ENCODE measurements at regions not wholly inside any gene's neighbourhood (a gene's known extent, or its start where the extent isn't known, plus 50 kb on each side); places are given as distances from the start of the nearest gene placed in this dataset.

DNA sequence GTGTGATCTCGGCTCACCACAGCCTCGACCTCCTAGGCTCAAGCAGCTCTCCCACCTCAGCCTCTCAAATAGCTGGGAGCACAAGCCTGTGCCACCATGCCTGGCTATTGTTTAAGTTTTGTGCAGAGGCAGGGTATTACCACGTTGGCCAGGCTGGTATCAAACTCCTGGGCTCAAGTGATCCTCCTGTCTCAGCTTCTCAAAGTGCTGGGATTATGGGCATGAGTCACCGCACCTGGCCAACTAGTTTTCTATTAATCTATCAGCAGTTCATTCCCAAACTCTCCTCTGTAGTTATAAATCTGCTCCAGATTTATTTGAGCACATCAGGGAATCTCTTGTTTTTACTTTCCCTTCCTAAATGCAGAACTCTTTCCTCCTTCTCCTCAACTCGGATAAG lies 443.8 kb downstream of the PRDM2 start:
- TF ChIP-seq, protein P1, sequence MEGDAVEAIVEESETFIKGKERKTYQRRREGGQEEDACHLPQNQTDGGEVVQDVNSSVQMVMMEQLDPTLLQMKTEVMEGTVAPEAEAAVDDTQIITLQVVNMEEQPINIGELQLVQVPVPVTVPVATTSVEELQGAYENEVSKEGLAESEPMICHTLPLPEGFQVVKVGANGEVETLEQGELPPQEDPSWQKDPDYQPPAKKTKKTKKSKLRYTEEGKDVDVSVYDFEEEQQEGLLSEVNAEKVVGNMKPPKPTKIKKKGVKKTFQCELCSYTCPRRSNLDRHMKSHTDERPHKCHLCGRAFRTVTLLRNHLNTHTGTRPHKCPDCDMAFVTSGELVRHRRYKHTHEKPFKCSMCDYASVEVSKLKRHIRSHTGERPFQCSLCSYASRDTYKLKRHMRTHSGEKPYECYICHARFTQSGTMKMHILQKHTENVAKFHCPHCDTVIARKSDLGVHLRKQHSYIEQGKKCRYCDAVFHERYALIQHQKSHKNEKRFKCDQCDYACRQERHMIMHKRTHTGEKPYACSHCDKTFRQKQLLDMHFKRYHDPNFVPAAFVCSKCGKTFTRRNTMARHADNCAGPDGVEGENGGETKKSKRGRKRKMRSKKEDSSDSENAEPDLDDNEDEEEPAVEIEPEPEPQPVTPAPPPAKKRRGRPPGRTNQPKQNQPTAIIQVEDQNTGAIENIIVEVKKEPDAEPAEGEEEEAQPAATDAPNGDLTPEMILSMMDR (IDR thresholded peaks at IDR 0.05; ENCODE audit: unreplicated experiment) = no peak
- H3K4me1 Mint-ChIP-seq (ENCODE audit: low read depth) = no peaks in the 10 kb centered on the region

DNA sequence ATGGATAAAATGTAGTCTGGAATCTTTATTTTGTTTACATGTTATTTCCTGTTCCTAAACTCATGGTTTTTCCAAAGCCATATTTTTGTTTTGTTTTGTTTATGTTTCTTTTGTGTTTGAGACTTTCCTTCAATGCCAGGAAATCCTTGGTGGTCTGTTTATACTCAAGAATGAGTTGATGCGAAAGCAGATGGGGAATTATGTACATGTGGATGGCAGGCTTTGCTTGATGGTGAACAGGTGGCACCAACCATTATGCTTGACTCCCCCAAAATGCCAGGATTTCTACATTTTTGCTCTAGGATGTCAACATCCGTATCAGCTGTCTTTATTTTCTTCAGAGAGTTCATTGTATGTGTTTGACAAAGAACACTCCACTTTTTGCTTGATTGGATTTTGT lies 448.5 kb downstream of the PRDM2 start:
- H3K36me3 Mint-ChIP-seq (ENCODE audit: insufficient read depth) = no peaks in the 10 kb centered on the region
- TF ChIP-seq, protein P1 (IDR thresholded peaks at IDR 0.05; ENCODE audit: unreplicated experiment) = no peak
- no peak overlapping the region for H3K27ac Mint-ChIP-seq

More for the DNA sequence above, 443.8 kb downstream of the PRDM2 start:
- Mint-ChIP-seq H3K4me3 (ENCODE audit: low read depth) (no peak overlapping the region), H3K36me3 (ENCODE audit: insufficient read depth) (no peaks in the 10 kb centered on the region), H3K9me3 (ENCODE audit: low read depth) (no peaks in the 10 kb centered on the region), H3K27ac (no peak overlapping the region), H3K27me3 (peaks cover 6% of the 10 kb centered on the region)
- no peak for DNase-seq (ENCODE audit: low spot score, unreplicated experiment)

DNA sequence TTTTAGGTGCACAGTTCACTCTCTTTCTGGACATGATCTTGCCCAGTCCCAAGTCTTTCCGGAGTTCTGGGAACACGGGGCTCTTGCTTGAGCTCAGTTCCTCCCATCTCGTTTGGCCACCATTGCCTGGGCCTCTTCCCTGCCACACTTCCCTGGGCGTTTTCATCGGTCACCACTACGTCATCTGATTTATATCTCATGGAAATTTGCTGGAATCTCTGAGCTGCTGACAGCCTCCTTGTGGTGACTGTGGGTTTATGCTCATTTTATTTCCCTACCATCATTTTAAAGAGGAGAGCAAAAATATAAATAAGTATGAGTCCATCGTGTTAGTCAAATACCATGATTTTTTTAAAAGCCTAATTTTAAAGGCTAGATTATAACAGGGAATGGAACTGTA lies 449.1 kb upstream of the KAZN start:
- DNase-seq (ENCODE audit: low spot score, unreplicated experiment) = no peak
- Mint-ChIP-seq H3K36me3 (ENCODE audit: insufficient read depth) (no peaks in the 10 kb centered on the region), H3K4me1 (ENCODE audit: low read depth) (no peaks in the 10 kb centered on the region), H3K9me3 (ENCODE audit: low read depth) (no peaks in the 10 kb centered on the region), H3K27me3 (no peaks in the 10 kb centered on the region), H3K27ac (no peak overlapping the region), H3K4me3 (ENCODE audit: low read depth) (no peak overlapping the region)
- TF ChIP-seq, protein P1 (IDR thresholded peaks at IDR 0.05; ENCODE audit: unreplicated experiment) = peak; percentile 17

More for the DNA sequence above, 448.5 kb downstream of the PRDM2 start:
- no peak for DNase-seq (ENCODE audit: low spot score, unreplicated experiment)
- Mint-ChIP-seq H3K4me3 (ENCODE audit: low read depth) (no peak overlapping the region), H3K9me3 (ENCODE audit: low read depth) (no peaks in the 10 kb centered on the region), H3K4me1 (ENCODE audit: low read depth) (no peaks in the 10 kb centered on the region), H3K27me3 (no peaks in the 10 kb centered on the region)

DNA sequence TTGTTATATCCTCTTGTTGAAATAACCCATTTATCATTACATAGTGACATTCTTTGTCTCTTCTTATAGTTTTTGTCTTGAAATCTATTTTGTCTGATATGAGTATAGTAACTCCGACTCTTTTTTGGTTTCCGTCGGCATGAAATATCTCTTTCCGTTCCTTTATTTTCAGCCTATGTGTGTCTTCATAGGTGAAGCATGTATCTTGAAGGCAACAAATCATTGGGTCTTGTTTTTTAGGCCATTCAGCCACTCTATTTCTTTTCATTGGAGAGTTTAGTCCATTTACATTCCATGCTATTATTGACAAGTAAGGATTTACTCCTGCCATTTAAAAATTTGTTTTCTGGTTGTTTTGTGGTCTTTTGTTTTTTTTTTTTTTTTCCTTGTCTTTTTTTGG lies 441.9 kb upstream of the KAZN start:
- no peak for DNase-seq (ENCODE audit: low spot score, unreplicated experiment)
- TF ChIP-seq, protein P1 (IDR thresholded peaks at IDR 0.05; ENCODE audit: unreplicated experiment) = no peak
- Mint-ChIP-seq H3K4me3 (ENCODE audit: low read depth) (no peak overlapping the region), H3K36me3 (ENCODE audit: insufficient read depth) (no peaks in the 10 kb centered on the region), H3K9me3 (ENCODE audit: low read depth) (peaks cover 25% of the 10 kb centered on the region), H3K27ac (no peak overlapping the region), H3K4me1 (ENCODE audit: low read depth) (no peaks in the 10 kb centered on the region), H3K27me3 (no peaks in the 10 kb centered on the region)

DNA sequence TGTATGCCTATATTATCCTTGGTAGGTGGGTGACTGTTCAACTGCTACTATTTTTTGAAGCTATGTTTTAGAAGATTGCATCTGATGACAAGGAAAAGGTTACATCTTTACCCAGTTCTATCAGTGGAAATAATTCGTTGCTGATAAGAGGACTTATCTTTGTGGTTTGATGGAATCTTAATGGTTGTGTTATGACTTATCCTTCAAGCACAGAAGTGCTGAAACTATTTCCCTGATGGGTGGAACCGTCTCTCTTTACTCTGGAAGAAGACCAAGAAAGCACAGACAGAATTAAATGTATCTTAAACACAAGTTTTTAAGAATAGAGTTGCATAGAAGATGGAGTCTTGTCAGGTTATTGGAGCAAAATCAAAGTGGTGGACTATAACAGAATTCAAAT lies 437.7 kb upstream of the KAZN start:
- H3K36me3 Mint-ChIP-seq (ENCODE audit: insufficient read depth) = no peaks in the 10 kb centered on the region
- TF ChIP-seq, protein P1 (IDR thresholded peaks at IDR 0.05; ENCODE audit: unreplicated experiment) = no peak
- no peaks in the 10 kb centered on the region for H3K4me1 Mint-ChIP-seq (ENCODE audit: low read depth)
- DNase-seq (ENCODE audit: low spot score, unreplicated experiment) = no peak
- no peaks in the 10 kb centered on the region for H3K27me3 Mint-ChIP-seq
- peaks cover 30% of the 10 kb centered on the region for H3K9me3 Mint-ChIP-seq (ENCODE audit: low read depth)
- no peak overlapping the region for H3K4me3 Mint-ChIP-seq (ENCODE audit: low read depth)
- H3K27ac Mint-ChIP-seq = no peak overlapping the region
